Head of caudate nucleus (tissue), 42 donors: ENCODE measurements at regions not wholly inside any gene's neighbourhood (a gene's known extent, or its start where the extent isn't known, plus 50 kb on each side); places are given as distances from the start of the nearest gene placed in this dataset.
"Not testable (repeated sequence)": the region's sequence is repeated elsewhere in the genome, so short reads cannot be mapped to it uniquely, and the experiment has no call there.

Experiments
- DNase-seq, 42 donors: peaks; one replicate each; pipeline versions ENCODE4 v3.0.0 to v3.0.0-alpha.2; 2020 to 2021; ENCODE audit warnings: mixed read lengths in 7 of 42
- intact Hi-C: fragments of 100-400 bp; cut with DNase I; formaldehyde crosslinking; loops from one replicate; pipeline ENCODE4 v1.15.0; 2022

- intact Hi-C loops, result no loop called here
- DNase-seq, result no peak
Observed at GRCh38 chr5:13640270-13640669, 304.2 kb downstream of the DNAH5 start.

- intact Hi-C loops, result no loop called here
- DNase-seq, result no peak
Observed at GRCh38 chr5:13632676-13633075, 311.8 kb downstream of the DNAH5 start.

GRCh38 chr5:13629218-13629617, 315.3 kb downstream of the DNAH5 start:
- no peak for DNase-seq
- intact Hi-C loops, result no loop called here

GRCh38 chr5:13627673-13628454, 316.6 kb downstream of the DNAH5 start:
- intact Hi-C loops, result no loop called here
- no peak for DNase-seq

- DNase-seq, result no peak
- intact Hi-C loops, result no loop called here
Observed at GRCh38 chr5:13625616-13626198, 318.8 kb downstream of the DNAH5 start.

- intact Hi-C loops, result no loop called here
- DNase-seq, result no peak
Observed at GRCh38 chr5:13624283-13625074, 320.0 kb downstream of the DNAH5 start.

GRCh38 chr5:13613621-13614020, 330.9 kb downstream of the DNAH5 start:
- intact Hi-C loops, result no loop called here
- no peak for DNase-seq

- no peak for DNase-seq
- intact Hi-C loops, result no loop called here
Observed at GRCh38 chr5:13611604-13612003, 332.9 kb downstream of the DNAH5 start.

- intact Hi-C loops, result no loop called here
- DNase-seq, result no peak
Observed at GRCh38 chr5:13609504-13609903, 335.0 kb downstream of the DNAH5 start.

GRCh38 chr5:13606051-13606450, 338.4 kb downstream of the DNAH5 start:
- DNase-seq, result no peak
- intact Hi-C loops, result no loop called here

GRCh38 chr5:13601112-13601511, 343.4 kb downstream of the DNAH5 start:
- intact Hi-C loops, result no loop called here
- DNase-seq, result no peak

GRCh38 chr5:13595978-13596377, 348.5 kb downstream of the DNAH5 start:
- DNase-seq, result no peak
- intact Hi-C loops, result no loop called here

GRCh38 chr5:13591621-13592020, 352.9 kb downstream of the DNAH5 start:
- no peak for DNase-seq
- intact Hi-C loops, result no loop called here

GRCh38 chr5:13585324-13585723, 359.2 kb downstream of the DNAH5 start:
- no peak for DNase-seq
- intact Hi-C loops, result no loop called here

- DNase-seq, result no peak
- intact Hi-C loops, result no loop called here
Observed at GRCh38 chr5:13581914-13582313, 362.6 kb downstream of the DNAH5 start.

GRCh38 chr5:13581132-13581531, 363.4 kb downstream of the DNAH5 start:
- intact Hi-C loops, result no loop called here

GRCh38 chr5:13580058-13580457, 364.4 kb downstream of the DNAH5 start:
- peak in 11 of 42 donors; percentile 2 to 25 (median 13) for DNase-seq

More at GRCh38 chr5:13581132-13581531, 363.4 kb downstream of the DNAH5 start:
- DNase-seq, result no peak

GRCh38 chr5:13579091-13579490, 365.4 kb downstream of the DNAH5 start:
- DNase-seq, intact Hi-C loops: not testable (repeated sequence)

More at GRCh38 chr5:13580058-13580457, 364.4 kb downstream of the DNAH5 start:
- intact Hi-C loops, result no loop called here

- not testable (repeated sequence) for DNase-seq
Observed at GRCh38 chr5:13578311-13579039, 366.0 kb downstream of the DNAH5 start.

More at GRCh38 chr5:13578311-13579039, 366.0 kb downstream of the DNAH5 start:
- intact Hi-C loops, result not testable (repeated sequence)
